GM12874 (cell line): ENCODE measurements at regions not wholly inside any gene's neighbourhood (a gene's known extent, or its start where the extent isn't known, plus 50 kb on each side); places are given as distances from the start of the nearest gene placed in this dataset.

Experiments used
- TF ChIP-seq, protein P1 (sequence below): IDR thresholded peaks from 2 replicates; pipeline ENCODE4 v1.5.1; 2011; ENCODE audit warnings: low read depth, mild to moderate bottlenecking, control low read depth, low read length, moderate library complexity; ENCODE audit not compliant: insufficient read depth

DNA sequence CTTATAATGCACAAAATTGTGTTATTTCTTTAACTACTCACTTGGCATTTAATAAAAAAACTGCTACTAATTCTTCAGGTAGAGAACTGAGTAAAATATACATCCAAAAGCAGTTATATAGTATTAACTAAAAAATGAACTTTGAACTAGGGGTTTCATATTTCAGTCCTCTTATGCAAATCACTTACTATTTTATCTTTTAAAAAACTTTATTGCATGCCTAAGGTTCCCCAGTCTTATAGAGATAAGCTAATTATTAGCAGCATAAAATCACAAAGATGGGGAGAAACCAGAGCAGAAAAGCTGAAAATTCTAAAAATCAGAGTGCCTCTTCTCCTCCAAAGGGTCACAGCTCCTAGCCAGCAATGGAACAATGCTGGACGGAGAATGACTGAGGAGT is 228.0 kb downstream of the CALCRL start:
- TF ChIP-seq, protein P1, sequence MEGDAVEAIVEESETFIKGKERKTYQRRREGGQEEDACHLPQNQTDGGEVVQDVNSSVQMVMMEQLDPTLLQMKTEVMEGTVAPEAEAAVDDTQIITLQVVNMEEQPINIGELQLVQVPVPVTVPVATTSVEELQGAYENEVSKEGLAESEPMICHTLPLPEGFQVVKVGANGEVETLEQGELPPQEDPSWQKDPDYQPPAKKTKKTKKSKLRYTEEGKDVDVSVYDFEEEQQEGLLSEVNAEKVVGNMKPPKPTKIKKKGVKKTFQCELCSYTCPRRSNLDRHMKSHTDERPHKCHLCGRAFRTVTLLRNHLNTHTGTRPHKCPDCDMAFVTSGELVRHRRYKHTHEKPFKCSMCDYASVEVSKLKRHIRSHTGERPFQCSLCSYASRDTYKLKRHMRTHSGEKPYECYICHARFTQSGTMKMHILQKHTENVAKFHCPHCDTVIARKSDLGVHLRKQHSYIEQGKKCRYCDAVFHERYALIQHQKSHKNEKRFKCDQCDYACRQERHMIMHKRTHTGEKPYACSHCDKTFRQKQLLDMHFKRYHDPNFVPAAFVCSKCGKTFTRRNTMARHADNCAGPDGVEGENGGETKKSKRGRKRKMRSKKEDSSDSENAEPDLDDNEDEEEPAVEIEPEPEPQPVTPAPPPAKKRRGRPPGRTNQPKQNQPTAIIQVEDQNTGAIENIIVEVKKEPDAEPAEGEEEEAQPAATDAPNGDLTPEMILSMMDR, result no peak

DNA sequence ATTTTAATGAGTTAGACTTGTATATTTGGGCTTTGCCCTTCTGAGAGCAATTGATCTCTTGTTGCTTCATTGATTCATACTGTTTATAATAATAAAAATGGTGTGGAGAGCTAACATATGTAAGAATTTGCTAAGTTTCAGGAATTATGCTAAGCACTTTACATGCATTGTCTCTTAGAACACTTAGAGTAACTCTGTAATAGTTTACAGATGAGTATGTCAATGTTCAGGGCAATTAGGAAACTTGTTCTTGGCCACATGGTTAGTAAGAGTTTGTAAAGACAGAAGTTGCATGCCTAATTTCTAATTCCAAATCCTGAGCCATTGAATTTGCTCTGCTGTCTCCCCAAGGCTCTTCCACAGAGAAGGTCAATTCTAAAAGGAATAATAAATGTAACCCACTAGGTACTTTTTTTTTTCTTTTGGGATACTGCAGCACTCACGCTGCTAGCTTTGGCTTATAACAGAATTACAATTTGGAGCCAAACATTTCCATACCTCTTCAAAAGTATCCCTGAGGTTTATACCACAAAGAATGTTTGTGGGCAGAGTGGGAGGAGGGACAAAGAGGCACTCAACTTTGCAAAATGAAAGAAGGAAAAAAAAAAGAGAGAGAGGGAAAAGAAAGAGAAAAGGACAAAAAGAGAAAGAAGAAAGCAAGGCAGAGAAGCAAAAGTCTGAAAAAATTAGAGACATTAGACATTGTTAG is 232.4 kb downstream of the CALCRL start:
- TF ChIP-seq, protein P1, result no peak

GRCh38 chr2:187214306-187214705 is 233.7 kb downstream of the CALCRL start:
- TF ChIP-seq, protein P1, result no peak

GRCh38 chr2:187213798-187214197 is 234.3 kb downstream of the CALCRL start:
- TF ChIP-seq, protein P1, result no peak

DNA sequence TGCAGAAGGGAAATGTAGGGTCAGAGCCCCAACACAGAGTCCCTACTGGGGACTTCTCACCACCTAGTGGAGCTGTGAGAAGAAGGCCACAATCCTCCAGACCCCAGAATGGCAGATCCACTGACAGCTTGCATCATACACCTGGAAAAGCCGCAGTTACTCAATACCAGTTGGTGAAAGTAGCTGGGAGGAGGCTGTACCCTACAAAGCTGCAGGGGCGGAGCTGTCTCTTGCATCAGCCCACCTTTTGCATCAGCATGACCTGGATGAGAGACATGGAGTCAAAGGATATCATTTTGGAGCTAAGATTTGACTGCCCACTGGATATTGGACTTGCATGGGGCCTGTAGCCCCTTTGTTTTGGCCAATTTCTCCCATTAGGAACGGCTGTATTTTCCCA is 237.3 kb downstream of the CALCRL start:
- TF ChIP-seq, protein P1, result no peak

DNA sequence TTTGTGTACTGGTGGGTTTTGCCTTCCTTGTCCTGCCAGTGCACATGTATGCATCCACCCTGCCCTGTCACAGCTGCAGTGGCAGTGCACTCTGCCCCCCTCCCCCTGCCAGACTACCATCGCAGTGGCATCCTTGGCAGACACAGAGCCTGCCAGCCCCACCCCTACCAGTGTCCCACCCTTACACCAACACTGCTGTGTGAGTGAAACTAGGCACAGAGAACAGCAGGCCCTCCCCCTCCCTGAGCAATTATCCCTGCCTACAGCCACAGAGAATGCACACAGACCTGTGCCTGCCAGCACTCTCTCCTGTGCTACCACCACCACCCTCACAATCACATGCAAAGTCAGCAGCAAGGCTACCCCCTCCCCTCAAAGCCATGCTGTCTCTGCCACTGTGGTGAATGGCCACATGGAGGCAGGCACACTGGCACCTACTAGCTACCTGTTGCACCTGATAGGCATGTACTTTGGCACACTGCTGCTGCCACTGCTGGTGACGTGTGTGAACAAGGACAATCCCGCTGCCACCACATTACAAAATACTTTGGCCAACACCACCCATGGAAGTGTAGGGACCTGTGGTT is 239.8 kb downstream of the CALCRL start:
- TF ChIP-seq, protein P1, result no peak

DNA sequence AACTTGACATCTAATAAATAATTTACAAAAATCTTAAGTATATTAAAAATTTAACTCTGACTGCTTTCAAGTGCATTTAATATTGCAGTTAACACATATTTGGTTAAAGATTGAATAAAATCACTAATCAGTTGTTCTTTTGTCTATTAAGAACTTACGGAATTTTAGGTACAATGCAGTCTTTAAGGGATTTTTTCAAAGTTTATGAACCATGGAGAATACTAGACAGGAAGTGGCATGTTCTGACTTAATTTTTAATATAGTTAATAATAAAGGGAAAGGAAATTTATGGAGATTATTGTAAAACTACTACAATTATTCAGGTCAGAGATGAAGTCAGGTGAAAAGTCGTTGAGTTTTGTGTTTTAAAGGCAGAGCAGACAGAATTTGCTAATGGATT is 240.9 kb downstream of the CALCRL start:
- TF ChIP-seq, protein P1, result no peak
